ENCODE measurements at regions not wholly inside any gene's neighbourhood (a gene's known extent, or its start where the extent isn't known, plus 50 kb on each side); places are given as distances from the start of the nearest gene placed in this dataset.

DNA sequence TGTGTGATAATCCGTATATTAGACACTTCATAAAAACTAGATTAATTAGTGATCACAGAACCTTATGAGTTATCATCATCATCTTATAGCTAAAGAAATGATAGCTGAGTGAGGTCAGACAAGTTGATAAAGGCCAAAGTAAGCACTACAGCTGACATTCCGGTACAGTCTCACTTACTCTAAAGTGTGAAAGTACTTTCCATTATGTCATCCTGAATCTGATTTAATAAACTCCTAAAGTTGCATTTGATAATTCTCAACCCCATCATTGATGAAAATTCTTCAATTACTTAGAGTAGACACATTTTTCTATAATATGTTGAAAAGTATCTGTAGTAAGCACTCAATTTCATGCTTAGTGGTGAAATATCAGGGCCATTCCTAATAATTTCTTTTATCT lies 385.2 kb upstream of the CHD6 start:
- H3K27ac Mint-ChIP-seq, result no peak overlapping the region
- DNase-seq (no peak), ATAC-seq (no peak)
- TF ChIP-seq, protein P1, sequence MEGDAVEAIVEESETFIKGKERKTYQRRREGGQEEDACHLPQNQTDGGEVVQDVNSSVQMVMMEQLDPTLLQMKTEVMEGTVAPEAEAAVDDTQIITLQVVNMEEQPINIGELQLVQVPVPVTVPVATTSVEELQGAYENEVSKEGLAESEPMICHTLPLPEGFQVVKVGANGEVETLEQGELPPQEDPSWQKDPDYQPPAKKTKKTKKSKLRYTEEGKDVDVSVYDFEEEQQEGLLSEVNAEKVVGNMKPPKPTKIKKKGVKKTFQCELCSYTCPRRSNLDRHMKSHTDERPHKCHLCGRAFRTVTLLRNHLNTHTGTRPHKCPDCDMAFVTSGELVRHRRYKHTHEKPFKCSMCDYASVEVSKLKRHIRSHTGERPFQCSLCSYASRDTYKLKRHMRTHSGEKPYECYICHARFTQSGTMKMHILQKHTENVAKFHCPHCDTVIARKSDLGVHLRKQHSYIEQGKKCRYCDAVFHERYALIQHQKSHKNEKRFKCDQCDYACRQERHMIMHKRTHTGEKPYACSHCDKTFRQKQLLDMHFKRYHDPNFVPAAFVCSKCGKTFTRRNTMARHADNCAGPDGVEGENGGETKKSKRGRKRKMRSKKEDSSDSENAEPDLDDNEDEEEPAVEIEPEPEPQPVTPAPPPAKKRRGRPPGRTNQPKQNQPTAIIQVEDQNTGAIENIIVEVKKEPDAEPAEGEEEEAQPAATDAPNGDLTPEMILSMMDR (IDR thresholded peaks at IDR 0.05), result no peak
- no peaks in the 10 kb centered on the region for H3K27me3 Mint-ChIP-seq
- no peak overlapping the region for H3K4me3 Mint-ChIP-seq
- ChIA-PET CTCF (no interaction called here), POLR2A (no interaction called here)
- intact Hi-C loops (cut with micrococcal nuclease), result no loop called here
- no peaks in the 10 kb centered on the region for H3K36me3 Mint-ChIP-seq (ENCODE audit: low read depth)
- peaks cover 5% of the 10 kb centered on the region for H3K9me3 Mint-ChIP-seq
- H3K4me1 Mint-ChIP-seq (ENCODE audit: low read depth), result no peaks in the 10 kb centered on the region

DNA sequence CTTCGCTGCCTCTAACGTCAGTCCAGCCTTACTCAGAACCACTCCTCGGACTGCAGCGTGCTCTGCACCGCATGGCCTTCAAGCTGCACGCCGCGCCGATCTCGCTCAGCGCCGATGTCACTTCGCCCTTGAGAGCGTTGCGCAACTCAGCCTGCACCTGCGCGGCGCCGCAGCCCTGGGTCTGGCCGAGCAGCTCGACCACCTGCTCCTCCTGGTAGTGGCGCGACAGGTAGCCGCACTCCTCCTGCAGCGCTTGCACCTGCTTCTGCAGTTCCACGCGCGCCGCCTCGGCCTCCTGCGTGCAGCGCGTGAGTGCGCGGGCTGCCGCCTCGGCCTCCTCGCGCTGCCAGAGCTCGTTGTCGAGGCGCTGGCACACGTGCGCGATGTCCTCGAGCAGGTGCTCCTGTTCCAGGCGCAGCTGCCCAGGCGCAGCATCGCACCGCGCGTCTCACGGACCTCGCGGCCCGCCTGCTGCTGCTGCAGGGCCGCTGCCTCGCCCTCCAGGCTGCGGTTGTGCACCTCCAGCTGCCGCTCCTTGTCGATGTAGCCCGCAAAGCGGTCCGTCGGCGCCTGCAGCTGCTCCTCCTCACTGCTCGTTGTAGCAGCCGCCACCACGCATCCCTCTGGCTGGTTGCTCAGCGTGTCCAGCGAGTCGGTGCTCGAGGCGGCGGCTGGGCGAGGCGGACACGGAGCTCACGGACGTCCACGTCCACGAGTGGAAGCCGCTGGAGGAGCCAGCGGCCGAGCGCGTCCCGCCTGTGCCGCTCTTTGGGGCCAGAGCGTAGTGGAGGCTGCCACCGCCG lies 380.6 kb upstream of the CHD6 start:
- DNase-seq (no peak), ATAC-seq (no peak)
- Mint-ChIP-seq H3K4me3 (no peak overlapping the region), H3K27ac (no peak overlapping the region), H3K27me3 (no peaks in the 10 kb centered on the region), H3K9me3 (peaks cover 6% of the 10 kb centered on the region), H3K4me1 (ENCODE audit: low read depth) (no peaks in the 10 kb centered on the region), H3K36me3 (ENCODE audit: low read depth) (no peaks in the 10 kb centered on the region)
- TF ChIP-seq, protein P1 (IDR thresholded peaks at IDR 0.05), result no peak
- intact Hi-C loops (cut with micrococcal nuclease), result no loop called here
- CTCF ChIA-PET, result no interaction called here
- POLR2A ChIA-PET, result no interaction called here

DNA sequence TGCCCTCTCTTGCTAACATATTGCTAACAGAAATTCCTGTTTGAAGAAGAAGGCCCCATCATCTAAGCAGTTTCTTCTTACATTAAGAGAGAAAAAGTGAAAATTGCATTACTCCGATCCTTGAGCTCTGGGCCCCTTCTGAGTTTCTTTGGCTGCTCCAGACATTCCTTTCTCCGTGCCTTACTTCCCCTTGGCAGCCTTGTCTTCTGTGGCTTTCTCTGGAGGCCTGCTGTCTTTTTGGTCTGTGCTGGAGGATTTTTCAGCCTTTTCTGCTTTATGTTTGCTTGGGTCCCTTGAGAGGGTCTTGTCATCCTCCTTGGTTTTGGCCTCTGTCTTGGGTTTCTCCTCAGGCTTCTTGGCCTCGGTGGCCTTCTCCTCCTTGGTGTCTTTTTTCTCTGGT lies 378.8 kb upstream of the CHD6 start:
- ATAC-seq, result no peak
- H3K36me3 Mint-ChIP-seq (ENCODE audit: low read depth), result no peaks in the 10 kb centered on the region
- no peak for DNase-seq
- H3K9me3 Mint-ChIP-seq, result peaks cover 6% of the 10 kb centered on the region
- ChIA-PET POLR2A (no interaction called here), CTCF (no interaction called here)
- H3K4me1 Mint-ChIP-seq (ENCODE audit: low read depth), result no peaks in the 10 kb centered on the region
- TF ChIP-seq, protein P1 (IDR thresholded peaks at IDR 0.05), result no peak
- H3K27me3 Mint-ChIP-seq, result no peaks in the 10 kb centered on the region
- intact Hi-C loops (cut with micrococcal nuclease), result no loop called here
- H3K27ac Mint-ChIP-seq, result no peak overlapping the region
- H3K4me3 Mint-ChIP-seq, result no peak overlapping the region

DNA sequence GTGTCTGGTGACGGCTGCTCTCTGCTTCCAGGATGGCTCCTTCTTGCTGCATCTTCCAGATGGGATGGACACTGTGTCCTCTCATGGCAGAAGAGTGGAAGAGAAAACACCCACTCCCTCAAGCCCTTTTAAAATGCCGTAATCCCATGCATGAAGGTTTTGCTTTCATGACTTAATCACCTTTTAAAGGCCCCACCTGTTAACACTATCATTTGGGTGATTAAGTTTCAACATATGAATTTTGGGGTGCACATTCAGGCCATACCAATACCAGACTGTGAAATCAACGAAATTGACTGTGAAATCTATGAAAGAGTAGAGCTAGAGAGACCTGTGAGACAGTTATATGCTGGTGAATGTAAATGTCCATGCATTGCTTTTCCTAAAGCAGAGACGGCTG lies 374.3 kb upstream of the CHD6 start:
- DNase-seq (no peak), ATAC-seq (no peak)
- Mint-ChIP-seq H3K27me3 (no peaks in the 10 kb centered on the region), H3K36me3 (ENCODE audit: low read depth) (no peaks in the 10 kb centered on the region), H3K9me3 (peaks cover 1% of the 10 kb centered on the region), H3K4me3 (no peak overlapping the region), H3K27ac (no peak overlapping the region), H3K4me1 (ENCODE audit: low read depth) (no peaks in the 10 kb centered on the region)
- intact Hi-C loops (cut with micrococcal nuclease), result no loop called here
- CTCF ChIA-PET, result no interaction called here
- POLR2A ChIA-PET, result no interaction called here
- TF ChIP-seq, protein P1 (IDR thresholded peaks at IDR 0.05), result no peak

DNA sequence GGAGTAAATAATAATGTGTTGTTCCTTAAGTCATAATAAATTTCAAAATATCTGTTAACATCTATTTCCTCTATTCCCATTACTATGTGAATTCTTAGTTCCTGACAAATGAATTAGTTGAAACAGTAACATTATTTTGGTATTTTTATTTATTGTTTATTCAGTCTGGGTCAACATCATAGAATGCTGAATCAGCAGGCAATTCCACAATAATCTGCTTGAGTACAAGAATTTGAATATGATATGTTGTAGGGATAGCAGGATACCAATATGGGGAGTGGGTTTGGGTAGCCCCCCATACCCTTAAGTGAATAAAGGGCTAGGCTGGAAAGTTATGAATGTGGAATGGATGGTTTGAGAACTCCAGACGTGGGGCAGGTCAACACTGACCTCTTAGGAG lies 373.2 kb upstream of the CHD6 start:
- H3K9me3 Mint-ChIP-seq, result peaks cover 1% of the 10 kb centered on the region

More for the DNA sequence above, 373.2 kb upstream of the CHD6 start:
- Mint-ChIP-seq H3K27ac (no peak overlapping the region), H3K36me3 (ENCODE audit: low read depth) (no peaks in the 10 kb centered on the region), H3K27me3 (no peaks in the 10 kb centered on the region), H3K4me1 (ENCODE audit: low read depth) (no peaks in the 10 kb centered on the region), H3K4me3 (no peak overlapping the region)
- ATAC-seq (no peak), DNase-seq (no peak)
- intact Hi-C loops (cut with micrococcal nuclease), result no loop called here
- TF ChIP-seq, protein P1 (IDR thresholded peaks at IDR 0.05), result no peak
- ChIA-PET POLR2A (no interaction called here), CTCF (no interaction called here)
